22Rv1 (cell line): ENCODE measurements at regions not wholly inside any gene's neighbourhood (a gene's known extent, or its start where the extent isn't known, plus 50 kb on each side); places are given as distances from the start of the nearest gene placed in this dataset.

Source experiments
- CTCF ChIP-seq: fragments of 450-650 bp; IDR thresholded peaks from 2 replicates; pipeline ENCODE4 v1.5.1; 2017; ENCODE audit warnings: mild to moderate bottlenecking
- ZFX ChIP-seq: fragments of 450-650 bp; IDR thresholded peaks from 2 replicates; pipeline ENCODE4 v1.6.1; 2017; ENCODE audit warnings: antibody characterized with exemption, borderline replicate concordance

GRCh38 chr4:13977746-13978145 is 350.2 kb upstream of the BOD1L1 start:
- TF ChIP-seq CTCF, result no peak
- no peak for TF ChIP-seq ZFX
